HFFc6 (cell line): ENCODE measurements at regions not wholly inside any gene's neighbourhood (a gene's known extent, or its start where the extent isn't known, plus 50 kb on each side); places are given as distances from the start of the nearest gene placed in this dataset.

ENCODE experiments used
- DNase-seq: peaks from one replicate; pipeline ENCODE4 v3.0.0-alpha.2; 2018
- H3K27ac Mint-ChIP-seq: 2 replicates; pipeline ENCODE4 v1.8.0; 2020; ENCODE audit warnings: mild to moderate bottlenecking, mixed read lengths
- H3K27me3 Mint-ChIP-seq: 2 replicates; pipeline ENCODE4 v1.8.0; 2021; ENCODE audit warnings: mild to moderate bottlenecking, moderate library complexity, mixed read lengths; ENCODE audit not compliant: insufficient read depth
- H3K36me3 Mint-ChIP-seq: 2 replicates; pipeline ENCODE4 v1.8.0; 2021; ENCODE audit warnings: low read depth, mixed read lengths
- H3K4me1 Mint-ChIP-seq: 2 replicates; pipeline ENCODE4 v1.8.0; 2020; ENCODE audit warnings: low read depth, mixed read lengths
- H3K4me3 Mint-ChIP-seq: 2 replicates; pipeline ENCODE4 v1.8.0; 2020; ENCODE audit warnings: mild to moderate bottlenecking, moderate library complexity, mixed read lengths
- H3K9me3 Mint-ChIP-seq: 2 replicates; pipeline ENCODE4 v1.8.0; 2020; ENCODE audit warnings: mild to moderate bottlenecking, mixed read lengths
- TF ChIP-seq, protein P1 (sequence below): fragments of 200-600 bp; sonication (generic); IDR thresholded peaks from 2 replicates; pipeline ENCODE4 v1.5.0; 2021; ENCODE audit warnings: antibody characterized with exemption, mild to moderate bottlenecking

DNA sequence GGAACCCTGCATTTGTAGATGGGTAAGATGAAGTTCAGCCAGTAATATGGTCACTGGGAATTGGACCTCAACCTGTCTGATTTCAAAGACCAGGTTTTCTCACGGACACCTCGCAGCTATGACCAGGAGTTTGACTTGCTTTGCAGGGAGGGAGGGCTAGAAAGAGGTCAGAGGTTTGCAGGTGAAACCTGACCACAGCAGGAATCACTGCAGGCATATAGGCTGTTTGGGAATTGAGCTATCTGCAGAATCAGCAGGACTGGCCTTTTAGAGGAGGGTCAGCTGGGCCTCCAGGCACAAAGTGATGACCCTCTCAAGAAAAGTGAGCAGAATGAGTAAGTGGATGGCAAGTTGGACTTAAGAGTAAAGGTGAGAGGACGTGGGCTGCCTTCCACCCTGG, 166.3 kb downstream of the ADRA2A start:
- no peak overlapping the region for H3K4me3 Mint-ChIP-seq
- H3K27me3 Mint-ChIP-seq = 0 out of 2 replicates have a peak, but pooled peaks cover 2% of the 10 kb centered on the region
- DNase-seq = no peak
- peaks cover 20% of the 10 kb centered on the region for H3K9me3 Mint-ChIP-seq
- no peak overlapping the region for H3K27ac Mint-ChIP-seq
- no peaks in the 10 kb centered on the region for H3K36me3 Mint-ChIP-seq
- TF ChIP-seq, protein P1, sequence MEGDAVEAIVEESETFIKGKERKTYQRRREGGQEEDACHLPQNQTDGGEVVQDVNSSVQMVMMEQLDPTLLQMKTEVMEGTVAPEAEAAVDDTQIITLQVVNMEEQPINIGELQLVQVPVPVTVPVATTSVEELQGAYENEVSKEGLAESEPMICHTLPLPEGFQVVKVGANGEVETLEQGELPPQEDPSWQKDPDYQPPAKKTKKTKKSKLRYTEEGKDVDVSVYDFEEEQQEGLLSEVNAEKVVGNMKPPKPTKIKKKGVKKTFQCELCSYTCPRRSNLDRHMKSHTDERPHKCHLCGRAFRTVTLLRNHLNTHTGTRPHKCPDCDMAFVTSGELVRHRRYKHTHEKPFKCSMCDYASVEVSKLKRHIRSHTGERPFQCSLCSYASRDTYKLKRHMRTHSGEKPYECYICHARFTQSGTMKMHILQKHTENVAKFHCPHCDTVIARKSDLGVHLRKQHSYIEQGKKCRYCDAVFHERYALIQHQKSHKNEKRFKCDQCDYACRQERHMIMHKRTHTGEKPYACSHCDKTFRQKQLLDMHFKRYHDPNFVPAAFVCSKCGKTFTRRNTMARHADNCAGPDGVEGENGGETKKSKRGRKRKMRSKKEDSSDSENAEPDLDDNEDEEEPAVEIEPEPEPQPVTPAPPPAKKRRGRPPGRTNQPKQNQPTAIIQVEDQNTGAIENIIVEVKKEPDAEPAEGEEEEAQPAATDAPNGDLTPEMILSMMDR = no peak
- H3K4me1 Mint-ChIP-seq = no peaks in the 10 kb centered on the region

DNA sequence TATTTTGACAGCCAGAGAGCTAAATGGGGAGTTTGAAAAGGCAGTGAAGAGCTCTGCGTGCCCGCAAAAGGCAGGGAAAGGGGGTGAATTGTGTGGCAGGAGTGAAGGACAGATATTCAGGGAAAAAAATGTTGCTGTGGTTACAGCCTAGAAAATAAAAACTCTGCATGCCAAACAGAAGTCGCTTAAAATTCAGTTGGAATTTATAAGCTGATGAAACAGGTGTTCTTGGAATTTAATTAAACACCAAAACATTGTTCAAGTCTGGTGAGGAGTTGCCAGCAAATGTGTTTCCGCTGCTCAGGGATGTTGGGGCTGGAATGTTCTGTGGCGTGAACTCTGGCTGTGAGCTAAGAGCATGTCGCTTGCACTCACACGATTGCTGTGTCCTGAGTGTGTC, 169.3 kb downstream of the ADRA2A start:
- DNase-seq = no peak
- Mint-ChIP-seq H3K27ac (no peak overlapping the region), H3K4me3 (no peak overlapping the region), H3K4me1 (no peaks in the 10 kb centered on the region), H3K9me3 (peaks cover 27% of the 10 kb centered on the region), H3K27me3 (0 out of 2 replicates have a peak, but pooled peaks cover 2% of the 10 kb centered on the region), H3K36me3 (no peaks in the 10 kb centered on the region)
- TF ChIP-seq, protein P1 = no peak

DNA sequence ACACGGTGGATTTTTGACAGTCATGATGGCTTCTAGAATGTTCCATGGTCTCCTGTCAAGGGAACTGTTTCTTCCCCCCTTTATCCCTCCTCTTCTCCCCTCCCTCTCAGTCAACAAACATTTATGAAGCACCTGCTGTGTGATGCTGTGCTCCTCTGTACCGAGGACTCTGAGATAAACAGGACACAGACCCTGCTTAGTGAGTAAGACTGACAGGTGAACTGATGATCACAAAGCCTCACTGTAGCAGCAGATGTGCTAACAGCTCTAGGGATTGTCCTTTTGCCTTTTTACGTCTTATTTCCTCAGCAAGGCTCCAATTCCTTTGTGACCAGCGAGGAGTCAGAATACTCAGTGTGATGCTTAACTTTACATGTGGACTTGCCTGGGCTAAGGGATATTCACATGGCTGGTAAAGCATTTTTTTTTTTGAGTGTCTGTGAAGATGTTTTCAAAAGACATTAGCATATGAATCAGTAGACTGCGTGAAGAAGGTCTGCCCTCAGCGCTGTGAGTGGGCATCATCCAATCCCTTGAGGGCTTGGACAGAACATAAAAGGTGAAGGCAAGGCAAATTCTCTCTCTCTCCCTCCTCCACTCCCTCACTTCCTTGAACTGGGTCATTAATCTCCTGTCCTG, 170.1 kb downstream of the ADRA2A start:
- 0 out of 2 replicates have a peak, but pooled peaks cover 2% of the 10 kb centered on the region for H3K27me3 Mint-ChIP-seq
- no peak for DNase-seq
- peaks cover 28% of the 10 kb centered on the region for H3K9me3 Mint-ChIP-seq
- H3K27ac Mint-ChIP-seq = no peak overlapping the region
- TF ChIP-seq, protein P1 = no peak
- H3K4me1 Mint-ChIP-seq = no peaks in the 10 kb centered on the region
- no peaks in the 10 kb centered on the region for H3K36me3 Mint-ChIP-seq
- H3K4me3 Mint-ChIP-seq = no peak overlapping the region

DNA sequence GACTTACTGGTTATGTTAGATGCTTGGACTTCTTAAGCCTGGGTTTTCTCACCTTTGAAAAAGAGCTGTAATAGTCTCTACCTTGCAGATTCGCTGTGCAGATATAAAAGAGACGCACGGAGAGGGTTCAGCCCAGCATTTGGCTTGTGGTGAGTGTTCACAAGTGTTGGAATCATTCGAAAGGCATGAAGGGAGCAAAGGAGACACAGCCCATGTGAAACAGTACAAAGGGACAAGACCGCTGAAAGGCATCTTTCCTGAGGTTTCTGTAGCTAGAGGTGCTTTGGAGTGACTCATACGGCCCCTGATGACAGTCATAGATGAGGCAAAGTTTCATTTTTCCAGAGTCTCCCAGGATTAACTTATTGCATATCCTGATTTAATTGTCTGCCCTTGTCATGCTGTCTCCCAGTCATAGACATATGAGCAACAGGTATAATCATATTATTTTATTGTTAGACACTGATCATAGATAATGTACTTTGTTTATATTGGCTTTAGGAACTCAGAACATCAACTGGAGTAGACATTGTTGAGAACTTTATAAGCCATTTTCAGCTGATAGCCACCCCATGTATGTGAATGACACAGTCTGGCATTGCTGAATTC, 171.1 kb downstream of the ADRA2A start:
- Mint-ChIP-seq H3K27me3 (0 out of 2 replicates have a peak, but pooled peaks cover 2% of the 10 kb centered on the region), H3K27ac (no peak overlapping the region), H3K36me3 (no peaks in the 10 kb centered on the region), H3K4me3 (no peak overlapping the region), H3K9me3 (peaks cover 28% of the 10 kb centered on the region), H3K4me1 (no peaks in the 10 kb centered on the region)
- DNase-seq = no peak
- TF ChIP-seq, protein P1 = no peak

DNA sequence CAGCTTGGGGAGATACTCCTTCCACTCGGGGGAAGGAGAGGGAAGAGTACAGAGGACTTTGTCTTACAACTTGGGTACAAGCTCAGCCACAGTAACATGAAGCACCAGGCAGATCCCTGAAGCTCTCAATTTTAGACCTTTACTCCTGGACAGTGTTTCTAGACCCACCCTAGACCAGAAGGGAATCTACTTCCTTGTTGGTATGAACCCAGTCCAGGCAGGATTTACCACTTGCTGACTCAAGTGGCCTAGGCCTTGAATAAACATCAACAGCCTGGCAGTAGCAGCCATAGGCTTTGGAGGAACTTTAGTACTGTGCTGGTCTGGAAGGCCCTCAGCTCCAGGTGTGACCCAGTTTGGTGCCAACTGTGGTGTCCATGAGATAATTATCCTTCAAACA, 173.1 kb downstream of the ADRA2A start:
- TF ChIP-seq, protein P1 = no peak
- Mint-ChIP-seq H3K4me3 (no peak overlapping the region), H3K36me3 (no peaks in the 10 kb centered on the region), H3K9me3 (peaks cover 15% of the 10 kb centered on the region), H3K27ac (no peak overlapping the region), H3K4me1 (no peaks in the 10 kb centered on the region), H3K27me3 (0 out of 2 replicates have a peak, but pooled peaks cover 2% of the 10 kb centered on the region)
- no peak for DNase-seq
